Fibroblast of the conjunctiva (primary cell): ENCODE measurements at regions not wholly inside any gene's neighbourhood (a gene's known extent, or its start where the extent isn't known, plus 50 kb on each side); places are given as distances from the start of the nearest gene placed in this dataset.
"Not testable (repeated sequence)": the region's sequence is repeated elsewhere in the genome, so short reads cannot be mapped to it uniquely, and the experiment has no call there.

Source experiments
- DNase-seq: peaks from one replicate; pipeline ENCODE4 v3.0.0-alpha.2; 2010; ENCODE audit warnings: low read depth

DNA sequence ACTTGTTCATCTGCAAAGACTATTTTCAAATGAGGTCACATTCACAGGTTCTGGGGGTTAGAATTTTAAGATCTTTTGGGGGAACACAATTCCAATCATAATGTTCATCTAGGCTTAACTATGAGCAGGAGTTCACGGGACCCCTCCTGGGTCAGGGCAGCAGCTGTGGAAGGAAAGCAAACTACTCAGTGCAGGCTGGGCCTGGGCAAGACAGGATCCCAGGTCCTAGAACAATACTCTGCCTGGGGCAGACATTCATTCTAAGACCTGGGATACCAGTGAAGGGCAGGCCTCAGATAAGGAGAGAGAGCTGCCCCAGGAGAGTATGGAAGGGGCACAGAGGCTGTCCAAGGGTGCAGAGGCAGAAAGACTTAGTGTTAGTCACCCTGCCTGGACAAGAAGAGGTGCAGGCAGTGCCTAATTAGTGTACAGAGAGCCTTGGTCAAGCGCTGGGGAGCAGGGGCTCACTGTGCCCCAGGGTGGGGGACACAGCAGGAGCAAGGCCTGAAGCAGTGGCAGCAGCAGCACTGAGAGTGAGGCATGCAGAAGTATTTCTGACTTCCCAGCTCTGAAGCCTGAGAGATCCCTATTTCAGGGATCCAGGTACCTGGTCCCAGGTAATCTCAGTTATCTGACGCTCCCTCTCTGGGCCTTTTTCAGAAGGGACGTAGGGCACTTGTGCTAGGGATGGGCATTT, 123.0 kb upstream of the MAMLD1 start:
- no peak for DNase-seq

DNA sequence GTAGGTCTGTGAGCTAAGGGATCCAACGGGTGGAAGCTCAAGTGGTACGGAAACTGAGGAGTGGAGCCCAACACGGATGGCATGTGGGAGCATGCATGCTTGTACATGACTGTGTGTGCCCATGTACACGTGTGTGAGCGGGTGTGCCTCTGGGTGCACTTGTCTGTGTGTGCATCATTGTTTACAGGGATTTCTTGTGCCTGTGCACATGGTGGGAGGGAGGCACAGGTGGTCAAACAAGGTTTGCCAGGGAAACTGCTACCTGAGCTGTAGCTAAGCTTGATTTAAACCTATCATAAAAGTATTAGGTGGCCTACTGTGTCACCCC, 122.5 kb upstream of the MAMLD1 start:
- no peak for DNase-seq

DNA sequence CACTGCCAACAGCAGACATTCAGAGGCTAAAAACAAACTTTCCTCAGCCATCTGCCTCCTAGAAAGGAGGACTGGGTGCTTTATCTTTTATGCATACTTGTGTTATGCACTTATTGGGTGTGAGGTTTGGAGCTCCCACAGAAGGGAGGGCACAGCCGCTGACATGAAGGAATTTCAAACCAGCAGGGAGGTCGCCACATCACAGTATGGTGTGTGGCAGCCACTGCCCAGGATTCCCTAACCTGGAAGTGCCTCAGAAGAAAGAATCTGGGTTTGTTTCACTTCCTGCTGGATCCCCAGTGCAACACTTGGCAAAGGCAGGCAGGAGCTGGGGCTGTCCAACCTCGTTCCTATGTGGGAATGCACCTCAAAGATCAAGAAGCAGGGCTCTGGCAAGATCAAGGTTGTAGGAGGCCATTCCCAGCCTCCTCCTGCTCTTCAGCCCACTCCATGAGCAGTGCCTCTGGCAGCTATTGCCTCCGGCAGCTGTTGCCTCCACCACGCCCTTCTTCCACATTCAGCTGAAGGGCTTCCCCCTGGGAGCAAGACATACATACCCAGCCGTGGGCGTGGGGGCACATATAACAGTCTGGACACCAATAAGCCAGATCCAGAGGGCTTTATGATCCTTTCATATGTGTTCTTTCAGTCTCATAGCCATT, 109.0 kb upstream of the MAMLD1 start:
- DNase-seq: no peak

DNA sequence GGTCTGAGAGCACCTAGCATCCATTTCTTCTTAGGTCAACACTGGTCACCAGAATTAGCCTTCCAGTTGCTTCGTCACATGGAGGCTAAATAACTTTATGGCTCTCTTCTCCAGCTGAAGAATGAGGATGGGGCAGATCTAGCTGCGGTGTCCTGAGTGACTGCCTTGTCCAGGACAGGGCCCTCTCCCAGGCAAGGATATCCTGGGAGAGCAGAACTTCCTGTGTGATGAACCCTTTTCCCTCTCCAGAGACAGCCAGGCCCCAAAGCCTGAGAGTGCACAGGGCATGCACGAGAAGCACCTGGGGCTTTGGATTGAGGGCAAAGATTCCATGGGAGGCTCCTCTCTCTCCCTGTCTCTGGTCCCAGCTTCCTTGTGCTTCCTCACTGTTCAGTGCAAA, 108.2 kb upstream of the MAMLD1 start:
- no peak for DNase-seq

DNA sequence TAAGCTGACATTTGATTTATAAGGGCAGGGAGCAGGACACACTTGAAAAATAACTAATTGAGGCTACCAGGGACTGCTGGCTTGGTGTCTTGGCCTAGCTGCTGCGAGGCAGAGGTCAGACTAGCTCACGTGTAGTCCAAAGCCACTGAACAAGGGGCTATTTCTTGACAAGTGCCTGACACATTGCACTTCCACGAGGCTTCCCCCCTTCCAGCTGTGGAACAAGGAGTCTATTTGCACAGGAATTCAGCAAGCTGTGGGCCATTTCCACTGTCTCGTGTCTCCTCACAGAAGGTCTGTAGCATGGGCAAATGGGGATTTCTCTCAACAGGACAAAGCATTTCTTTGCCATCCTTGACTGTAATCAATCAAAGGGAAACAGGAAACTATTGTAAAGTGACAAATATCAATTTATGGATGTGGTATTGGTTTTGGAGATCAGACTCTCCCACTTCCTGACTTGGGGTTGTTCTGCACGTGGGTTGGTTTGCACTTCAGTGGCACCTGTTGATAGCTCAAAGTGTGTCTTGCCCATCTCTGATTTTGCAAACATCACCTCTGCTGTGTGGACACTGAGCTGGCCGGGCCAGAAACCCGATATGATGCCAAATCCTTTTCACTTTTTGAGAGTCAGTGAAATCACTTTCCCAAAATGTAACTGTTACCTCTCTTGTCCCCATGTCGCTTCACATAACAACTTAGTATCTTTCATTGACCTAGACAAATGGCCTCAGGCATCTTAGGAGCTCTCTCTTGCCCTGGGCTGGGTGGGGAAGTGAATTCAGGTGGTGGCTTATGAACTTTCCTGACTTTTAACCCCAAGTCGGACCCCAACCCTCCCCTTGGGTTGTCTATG, 107.4 kb upstream of the MAMLD1 start:
- DNase-seq: no peak

DNA sequence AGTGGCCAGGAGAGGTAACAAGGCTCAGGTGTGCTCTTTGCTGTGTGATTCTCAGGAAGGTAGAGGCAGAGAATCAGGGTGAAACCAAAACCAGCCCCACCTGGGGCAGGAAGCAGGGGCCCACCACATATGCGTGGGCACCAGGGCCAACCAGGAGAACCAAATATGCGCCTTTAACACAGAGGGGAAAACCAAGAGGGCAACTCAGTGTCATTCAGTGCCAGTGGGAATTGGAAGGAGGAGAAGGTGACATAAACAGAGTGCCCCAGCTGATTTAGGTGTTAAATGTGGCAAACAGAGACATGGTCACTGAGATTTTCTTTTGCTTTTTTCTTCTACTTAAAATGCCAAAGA, 106.8 kb upstream of the MAMLD1 start:
- no peak for DNase-seq

DNA sequence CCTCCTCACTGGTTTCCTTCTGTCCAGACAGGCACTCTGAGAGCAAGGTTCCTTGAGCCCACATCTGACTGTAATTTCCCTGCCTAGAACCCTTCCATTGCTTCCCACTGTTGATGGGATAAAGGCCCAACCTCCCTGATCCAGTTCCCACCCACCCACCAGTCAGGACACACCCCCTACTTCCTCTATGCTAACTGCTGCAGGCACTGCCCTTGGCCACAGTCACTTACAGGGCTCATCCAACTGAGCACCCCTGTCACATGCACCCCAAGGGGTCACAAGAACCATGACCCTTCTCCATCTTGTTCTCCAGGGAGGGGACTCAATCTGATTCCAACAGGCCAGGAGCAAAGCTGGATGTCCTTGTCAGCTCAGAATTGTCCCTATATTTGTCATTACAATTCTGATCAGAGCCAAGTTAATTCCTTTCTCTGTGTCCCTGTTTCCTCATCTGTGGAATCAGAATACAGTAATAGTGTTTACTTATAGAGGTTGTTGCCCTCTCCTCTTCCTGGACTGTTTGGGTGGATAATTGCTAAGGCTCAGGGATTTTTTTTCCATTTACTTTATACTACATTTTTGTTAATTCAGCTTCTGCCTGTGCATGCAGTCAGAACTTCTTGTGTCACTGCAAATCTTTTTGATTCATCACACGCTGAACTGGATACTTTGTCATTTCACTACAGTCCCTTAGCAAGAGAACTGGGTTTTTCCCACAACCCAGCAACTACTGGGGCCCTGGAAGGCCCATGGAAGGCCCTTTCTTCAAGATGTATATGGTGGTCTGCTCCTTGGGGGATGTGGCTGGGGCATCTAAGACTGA, 105.6 kb upstream of the MAMLD1 start:
- no peak for DNase-seq

DNA sequence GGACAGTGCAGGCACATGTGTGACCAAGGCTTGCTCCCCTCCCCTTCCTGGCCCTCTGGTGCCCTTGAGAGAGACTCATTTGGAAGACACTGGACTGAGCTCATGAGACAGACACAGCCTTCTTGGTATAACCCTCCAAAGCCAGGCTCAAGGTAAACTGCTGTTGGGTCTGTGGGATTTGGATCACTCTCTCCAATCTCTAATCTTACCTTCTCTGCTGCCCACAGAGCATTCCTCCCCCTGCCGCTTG, 105.0 kb upstream of the MAMLD1 start:
- no peak for DNase-seq

DNA sequence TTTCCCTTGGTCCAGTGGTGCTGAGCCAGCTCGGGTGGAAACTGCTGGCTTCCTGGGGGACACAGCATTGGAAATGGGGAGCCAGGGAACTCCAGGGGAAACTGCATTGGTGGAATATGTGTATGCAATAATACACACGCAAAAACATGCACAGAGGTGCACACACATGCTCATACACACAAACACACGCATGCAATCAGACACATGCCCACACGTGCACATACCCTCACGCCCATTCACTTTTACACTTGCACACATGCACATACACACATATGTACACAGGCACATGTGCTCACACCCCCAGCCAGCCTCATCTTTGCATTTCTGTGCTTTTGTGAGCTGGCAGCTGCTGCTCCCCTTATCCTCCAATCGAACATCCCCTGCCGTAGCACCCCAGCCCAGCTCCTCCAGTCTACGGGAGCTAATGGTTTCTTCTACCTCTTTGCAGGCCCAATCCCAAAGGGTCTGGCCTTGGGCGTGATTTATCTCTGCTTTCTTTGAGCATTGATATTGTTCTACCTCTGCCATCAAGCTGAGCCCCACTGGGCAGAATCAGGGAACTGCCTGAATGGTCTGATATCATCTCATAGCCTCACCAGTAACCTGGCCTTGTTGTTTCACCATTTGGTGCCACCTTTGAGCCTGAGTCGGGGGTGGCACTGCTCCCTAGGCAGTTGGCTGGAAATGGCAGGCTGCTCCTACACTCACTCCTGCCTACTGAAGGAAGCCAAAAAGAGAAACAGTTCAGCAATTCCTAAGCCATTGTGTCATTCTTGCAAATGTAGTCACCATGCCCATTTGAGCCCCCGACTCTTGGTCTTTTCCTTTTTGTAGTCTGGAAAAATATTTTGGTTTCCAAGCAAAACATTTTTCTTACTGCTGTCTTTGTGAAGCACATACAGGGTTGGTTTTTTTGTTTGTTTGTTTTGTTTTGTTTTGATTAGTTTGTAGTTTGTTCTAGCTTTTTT, 104.4 kb upstream of the MAMLD1 start:
- no peak for DNase-seq

DNA sequence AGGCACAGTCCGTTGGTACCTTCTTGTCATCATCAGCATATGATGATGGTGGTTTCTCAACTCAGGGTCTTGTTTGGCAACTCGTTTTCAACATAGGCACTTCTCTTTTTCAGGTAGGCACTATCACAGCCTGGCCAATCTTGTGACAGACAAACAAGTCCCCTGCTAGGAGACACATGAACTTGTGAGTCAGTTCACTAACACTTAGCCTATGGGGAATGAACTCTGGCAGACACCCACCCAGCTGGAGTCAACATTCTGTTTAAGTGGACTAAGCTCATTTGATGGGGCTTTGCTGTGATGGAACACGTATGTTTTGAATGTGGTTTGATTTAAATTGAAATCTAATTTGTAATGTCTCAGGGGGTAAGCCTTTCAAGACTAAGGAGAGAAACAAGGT, 100.7 kb upstream of the MAMLD1 start:
- DNase-seq: no peak

DNA sequence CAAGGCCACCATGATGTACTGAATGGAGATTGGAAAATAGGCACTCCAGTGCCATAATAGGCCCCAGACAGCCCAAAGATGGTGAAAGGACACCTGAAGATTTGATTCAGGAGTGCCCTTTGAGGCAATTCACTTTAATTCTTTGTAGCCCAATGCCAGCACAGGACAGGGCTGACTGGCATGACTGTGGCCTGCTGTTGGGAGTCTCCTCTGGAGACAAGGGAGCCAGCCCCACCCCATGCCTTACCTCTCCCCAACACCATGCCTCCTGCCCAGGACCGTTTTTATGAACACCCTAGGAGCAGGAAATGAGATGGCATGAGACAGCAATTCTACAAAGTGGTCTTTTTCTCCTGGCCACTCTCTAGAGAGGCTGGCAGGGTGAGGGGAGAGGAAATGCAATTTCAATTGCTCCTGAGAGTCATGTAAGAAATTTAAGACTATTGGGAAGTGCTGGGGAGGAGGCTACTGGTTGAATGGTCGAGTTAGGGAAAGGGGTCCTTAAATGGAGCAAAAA, 94.2 kb upstream of the MAMLD1 start:
- no peak for DNase-seq

DNA sequence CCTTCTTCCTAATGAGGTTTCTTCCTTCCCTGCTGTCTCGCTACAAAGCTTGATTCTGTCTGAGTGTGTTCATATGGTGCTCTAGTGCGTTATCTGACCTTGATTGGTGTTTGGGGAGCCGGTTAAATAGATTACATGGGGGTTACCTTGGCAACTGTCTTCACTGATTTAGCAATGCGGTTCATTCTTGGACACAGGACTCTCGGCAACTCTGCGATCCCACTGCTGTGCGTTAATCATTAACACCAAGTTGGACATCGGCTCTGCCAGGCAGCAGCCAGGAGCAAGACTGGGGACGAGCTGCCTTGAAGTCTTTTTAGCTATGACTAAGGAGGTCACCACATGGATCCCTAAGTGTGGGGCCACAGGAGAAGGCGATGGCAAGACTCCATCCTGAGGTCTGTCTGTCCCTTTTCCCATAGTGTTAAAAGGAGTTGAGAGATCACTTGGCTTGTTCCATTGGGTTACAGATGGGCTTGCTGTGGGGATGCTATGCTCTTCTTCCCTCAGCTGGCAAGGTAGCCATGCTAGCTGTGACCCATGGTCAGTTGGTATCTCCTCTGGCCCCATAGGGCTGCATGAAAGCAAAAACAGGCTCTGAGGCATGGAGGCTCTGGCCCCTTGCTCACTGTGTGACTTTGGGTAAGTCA, 93.4 kb upstream of the MAMLD1 start:
- no peak for DNase-seq

DNA sequence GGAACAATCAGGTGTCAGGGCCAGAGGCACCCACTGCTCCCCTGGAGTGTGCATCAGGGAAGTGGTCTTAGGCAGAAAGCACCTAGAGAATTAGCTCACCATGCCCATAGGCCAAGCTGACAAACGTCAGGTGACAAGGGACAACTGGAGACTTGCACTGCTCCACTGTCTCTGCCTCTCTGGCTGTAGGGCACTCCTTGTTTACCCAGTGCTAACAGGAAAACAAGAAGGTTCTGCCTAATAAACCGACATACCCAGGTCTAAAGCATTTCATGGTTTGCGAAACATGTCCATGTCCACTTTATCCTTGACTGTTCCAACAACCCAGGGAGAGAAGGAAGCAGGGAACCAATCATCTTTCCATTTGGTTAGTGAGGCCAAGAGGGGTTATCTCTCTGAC, 92.5 kb upstream of the MAMLD1 start:
- DNase-seq: no peak

DNA sequence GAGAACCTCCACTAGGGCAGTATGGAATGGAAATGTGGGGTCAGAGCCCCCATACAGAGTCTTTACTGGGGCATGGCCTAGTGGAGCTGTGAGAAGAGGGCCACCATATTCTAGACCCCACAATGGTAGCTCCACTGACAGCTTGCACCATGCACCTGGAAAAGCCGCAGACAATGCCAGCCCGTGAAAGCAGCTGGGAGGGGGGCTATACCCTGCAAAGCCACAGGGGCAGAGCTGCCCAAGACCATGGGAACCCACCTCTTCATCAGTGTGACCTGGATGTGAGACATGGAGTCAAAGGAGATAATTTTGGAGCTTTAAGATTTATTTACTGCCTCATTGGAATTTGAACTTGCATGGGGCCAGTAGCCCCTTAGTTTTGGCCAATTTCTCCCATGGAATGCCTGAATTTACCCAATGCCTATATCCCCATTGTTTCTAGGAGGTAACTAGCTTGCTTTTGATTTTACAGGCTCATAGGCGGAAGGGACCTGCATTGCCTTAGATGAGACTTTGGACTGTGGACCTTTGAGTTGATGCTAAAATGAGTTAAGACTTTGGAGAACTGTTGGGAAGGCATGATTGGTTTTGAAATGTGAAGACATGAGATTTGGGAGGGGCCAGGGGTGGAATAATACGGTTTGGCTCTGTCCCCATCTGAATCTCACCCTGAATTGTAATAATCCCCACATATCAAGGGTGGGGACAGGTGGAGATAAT, 89.4 kb upstream of the MAMLD1 start:
- not testable (repeated sequence) for DNase-seq

DNA sequence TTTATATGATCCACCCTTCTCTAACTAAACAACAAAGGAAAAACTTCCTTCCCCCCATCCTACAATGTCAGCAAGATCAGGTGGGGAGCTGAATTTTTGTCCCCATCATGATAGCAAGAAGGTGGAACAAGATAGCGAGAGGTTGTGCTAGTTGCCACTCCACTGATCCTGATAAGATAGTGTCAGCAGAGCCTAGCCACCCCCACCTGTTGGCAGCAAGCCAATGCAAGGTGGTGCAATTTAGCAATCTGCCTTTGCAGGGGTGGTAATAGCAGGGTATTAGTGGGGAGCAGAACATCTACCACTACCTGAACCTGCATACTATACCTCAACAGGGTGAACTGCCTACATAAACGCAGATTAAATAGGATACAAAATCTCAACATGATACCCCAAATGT, 80.2 kb upstream of the MAMLD1 start:
- no peak for DNase-seq

DNA sequence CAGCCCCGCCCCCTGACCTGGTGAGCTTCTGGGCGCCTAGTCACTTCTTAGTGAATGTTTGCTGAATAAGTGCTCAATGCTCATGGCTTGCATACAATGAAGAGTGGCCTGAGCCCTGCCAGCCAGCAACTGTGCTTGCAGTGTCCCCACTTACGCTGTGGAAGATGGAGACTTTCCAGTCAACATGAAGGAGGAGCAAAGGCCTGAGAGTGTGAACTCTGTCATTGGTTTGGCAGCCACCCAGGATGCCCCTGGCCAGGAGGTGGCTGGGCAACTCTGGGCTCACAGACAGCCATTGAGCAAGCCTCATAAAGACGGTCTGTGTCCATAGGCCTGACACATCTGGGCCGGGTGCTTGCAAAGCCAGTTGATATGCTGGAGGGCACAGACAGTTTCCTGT, 72.1 kb upstream of the MAMLD1 start:
- DNase-seq: no peak

DNA sequence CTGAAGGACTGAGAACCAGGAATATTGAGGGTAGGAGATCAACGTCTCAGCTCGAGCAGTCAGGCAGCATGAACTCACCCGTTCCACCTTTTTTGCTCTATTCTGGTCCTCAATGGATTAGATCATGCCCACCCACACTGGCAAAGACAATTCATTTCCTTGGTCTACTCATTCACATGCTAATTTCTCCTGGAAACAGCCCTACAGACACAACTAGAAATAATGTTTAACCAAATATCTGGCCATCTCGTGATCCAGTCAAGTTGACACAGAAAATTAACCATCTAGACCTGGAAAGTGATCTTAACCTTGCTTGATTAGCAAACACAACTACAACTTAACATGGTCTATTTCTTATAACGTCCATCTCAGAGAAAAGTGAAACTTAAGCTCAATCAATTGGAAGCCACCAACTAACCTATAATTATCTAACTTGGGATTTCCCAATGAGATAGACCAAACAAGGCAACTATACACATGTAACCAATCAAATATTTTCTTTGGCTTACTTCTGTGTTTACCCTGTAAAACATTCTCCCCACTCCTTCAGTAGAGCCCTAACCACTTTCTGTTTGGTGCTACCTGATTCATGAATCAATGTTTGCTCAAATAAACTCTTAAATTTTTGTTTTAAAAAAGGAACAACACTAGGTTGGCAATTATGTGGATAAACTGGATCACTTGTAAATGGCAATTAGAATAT, 69.7 kb upstream of the MAMLD1 start:
- DNase-seq: no peak

DNA sequence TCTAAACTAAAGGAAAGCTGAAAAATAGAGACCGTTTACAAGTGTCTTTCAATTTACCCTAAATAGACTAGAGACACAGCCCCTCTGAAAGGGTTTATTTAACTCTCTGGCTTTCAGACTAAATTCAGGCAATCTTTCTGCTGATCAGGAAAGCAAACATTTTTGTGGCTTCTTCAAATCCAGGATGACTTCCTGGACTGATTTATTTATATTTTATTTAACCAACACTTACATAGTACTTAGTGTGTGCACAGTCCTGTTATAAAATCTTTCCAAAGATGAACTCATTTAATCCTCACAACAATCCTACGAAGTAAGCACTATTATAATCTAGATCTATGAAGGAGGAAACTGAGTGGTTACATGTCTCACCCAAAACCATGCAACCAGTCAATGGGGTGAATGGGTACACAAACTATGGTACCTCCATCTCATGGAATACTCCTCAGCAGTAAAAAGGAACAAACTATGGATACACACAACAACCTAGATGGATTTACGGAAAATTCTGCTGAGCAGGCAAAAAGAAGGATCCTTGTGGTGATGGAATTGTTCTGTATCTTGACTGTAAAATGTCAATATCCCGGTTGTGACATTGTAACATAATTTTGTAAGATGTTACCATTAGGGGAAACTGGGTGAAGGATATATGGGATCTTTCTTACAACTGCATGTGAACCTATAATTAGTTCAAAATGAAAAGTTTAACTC, 64.1 kb upstream of the MAMLD1 start:
- no peak for DNase-seq

DNA sequence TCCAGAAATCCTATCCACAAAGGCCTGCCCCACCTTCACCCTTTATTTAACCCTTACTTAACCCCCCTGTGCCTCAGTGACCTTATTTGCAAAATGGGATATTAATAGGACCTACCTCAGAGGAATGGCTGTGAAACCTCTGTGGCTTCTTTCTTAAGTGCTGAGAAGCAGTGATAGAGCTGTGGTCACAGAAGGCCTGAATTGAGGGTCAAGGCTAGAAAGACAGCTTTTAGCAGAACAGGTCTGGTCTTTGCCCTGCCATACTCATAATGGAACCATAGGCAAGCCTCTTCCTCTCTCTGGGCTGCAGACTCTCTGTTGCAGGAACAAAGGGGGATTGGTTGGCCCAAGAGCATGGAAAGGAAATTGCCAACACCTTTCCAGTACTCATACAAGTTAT, 63.5 kb upstream of the MAMLD1 start:
- DNase-seq: no peak
